GM23248 (cell line): ENCODE measurements at regions not wholly inside any gene's neighbourhood (a gene's known extent, or its start where the extent isn't known, plus 50 kb on each side); places are given as distances from the start of the nearest gene placed in this dataset.

ENCODE experiments used
- DNase-seq: peaks from one replicate; pipeline ENCODE4 v3.0.0-alpha.2; 2015
- H2AFZ ChIP-seq: fragments of 200-600 bp; sonication (generic); 2 replicates; pipeline ENCODE4 v1.6.1; 2016; ENCODE audit warnings: antibody characterized with exemption
- H3F3A ChIP-seq: fragments of 200-600 bp; sonication (generic); 2 replicates; pipeline ENCODE4 v1.6.1; 2016; ENCODE audit warnings: mild to moderate bottlenecking, antibody characterized with exemption, mixed run types; ENCODE audit not compliant: insufficient read depth
- H3K27ac ChIP-seq: fragments of 200-600 bp; sonication (generic); 2 replicates; pipeline ENCODE4 v1.5.1; 2016; ENCODE audit warnings: mild to moderate bottlenecking
- H3K27me3 ChIP-seq: fragments of 200-600 bp; sonication (generic); replicated peaks from 2 replicates; pipeline ENCODE4 v1.6.1; 2016; ENCODE audit warnings: mild to moderate bottlenecking; ENCODE audit not compliant: insufficient read depth
- H3K36me3 ChIP-seq: fragments of 200-600 bp; sonication (generic); 2 replicates; pipeline ENCODE4 v1.6.1; 2016; ENCODE audit warnings: low read depth, mild to moderate bottlenecking
- H3K4me1 ChIP-seq: fragments of 200-600 bp; sonication (generic); 2 replicates; pipeline ENCODE4 v1.6.1; 2016; ENCODE audit warnings: mild to moderate bottlenecking; ENCODE audit not compliant: insufficient read depth
- H3K4me2 ChIP-seq: fragments of 200-600 bp; sonication (generic); one replicate; pipeline ENCODE4 v1.6.1; 2016; ENCODE audit warnings: mild to moderate bottlenecking; ENCODE audit not compliant: unreplicated experiment
- H3K4me3 ChIP-seq: fragments of 200-600 bp; sonication (generic); 2 replicates; pipeline ENCODE4 v1.5.1; 2016; ENCODE audit warnings: mild to moderate bottlenecking
- H3K79me2 ChIP-seq: fragments of 200-600 bp; sonication (generic); 2 replicates; pipeline ENCODE4 v1.6.1; 2016; ENCODE audit warnings: mild to moderate bottlenecking; ENCODE audit not compliant: insufficient read depth
- H3K9ac ChIP-seq: fragments of 200-600 bp; sonication (generic); 2 replicates; pipeline ENCODE4 v1.6.1; 2016; ENCODE audit warnings: mild to moderate bottlenecking
- H3K9me2 ChIP-seq: fragments of 200-600 bp; sonication (generic); 2 replicates; pipeline ENCODE4 v1.6.1; 2016; ENCODE audit warnings: mixed run types, mild to moderate bottlenecking, moderate library complexity; ENCODE audit not compliant: insufficient read depth
- H3K9me3 ChIP-seq: fragments of 200-600 bp; sonication (generic); one replicate; pipeline ENCODE4 v1.6.1; 2017; ENCODE audit warnings: low read depth
- H4K20me1 ChIP-seq: fragments of 200-600 bp; sonication (generic); 2 replicates; pipeline ENCODE4 v1.6.0; 2016; ENCODE audit not compliant: insufficient read depth
- EZH2 ChIP-seq: fragments of 200-600 bp; sonication (generic); IDR thresholded peaks from 2 replicates; pipeline ENCODE4 v1.6.1; 2018; ENCODE audit warnings: antibody characterized with exemption, mild to moderate bottlenecking; ENCODE audit not compliant: insufficient read depth, poor library complexity, severe bottlenecking
- EZH2phosphoT487 ChIP-seq: fragments of 200-600 bp; sonication (generic); IDR thresholded peaks from 2 replicates; pipeline ENCODE4 v1.6.1; 2018; ENCODE audit warnings: antibody characterized with exemption, moderate library complexity, mild to moderate bottlenecking, low read depth; ENCODE audit not compliant: insufficient read depth
- WGBS, 2 experiments: methylation state at CpG; one replicate each; pipeline ENCODE4 v1.1.6; 2015 to 2017; ENCODE audit warnings: low lambda C conversion rate in 2 of 2, low coverage in 1 of 2; ENCODE audit errors: missing lambda C conversion rate in 2 of 2; 5-methylcytosine and 5-hydroxymethylcytosine counted together
- in situ Hi-C: fragments of 300-500 bp; cut with MboI; formaldehyde crosslinking; loops from 2 replicates; pipeline ENCODE4 v1.15.0; 2020

- Histone ChIP-seq H3K9me3 (no peaks in the 10 kb centered on the region), H3K9ac (no peak overlapping the region), H3K27ac (no peak overlapping the region), H3K4me2 (no peak overlapping the region), H3K27me3 (no peaks in the 10 kb centered on the region), H3F3A (no peaks in the 10 kb centered on the region), H3K9me2 (no peaks in the 10 kb centered on the region), H3K36me3 (no peaks in the 10 kb centered on the region), H4K20me1 (no peaks in the 10 kb centered on the region), H3K4me1 (peaks cover 8% of the 10 kb centered on the region), H3K79me2 (no peaks in the 10 kb centered on the region), H2AFZ (no peak overlapping the region), H3K4me3 (no peak overlapping the region)
- in situ Hi-C loops: no loop called here
- DNase-seq: no peak
- TF ChIP-seq EZH2phosphoT487: no peak
- TF ChIP-seq EZH2: no peak
These were observed 225.9 kb upstream of the PMFBP1 start for GRCh38 chr16:72397876-72398275.

DNA sequence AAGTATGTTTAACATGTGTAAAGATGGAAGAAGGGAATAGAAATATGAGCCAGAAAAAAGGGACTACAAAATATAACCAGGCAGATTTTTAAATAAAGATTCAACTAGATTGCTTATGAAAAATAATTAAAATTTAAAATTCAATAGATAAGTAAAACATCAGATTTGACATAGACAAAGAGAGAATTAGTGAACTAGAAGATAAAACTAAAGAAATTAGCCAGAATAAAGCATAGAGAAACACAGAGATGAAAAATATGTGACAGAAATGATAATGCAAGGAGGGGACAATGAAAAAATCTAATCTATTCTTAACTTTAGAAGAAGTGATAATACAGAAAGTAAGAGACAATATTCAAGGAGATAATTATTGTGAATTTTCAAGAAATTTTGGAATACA, 222.6 kb upstream of the PMFBP1 start:
- no peak for TF ChIP-seq EZH2phosphoT487
- no peak for TF ChIP-seq EZH2
- in situ Hi-C loops: no loop called here
- Histone ChIP-seq H2AFZ (no peak overlapping the region), H3K27me3 (no peaks in the 10 kb centered on the region), H3K36me3 (no peaks in the 10 kb centered on the region), H3K27ac (no peak overlapping the region), H3F3A (no peaks in the 10 kb centered on the region), H3K9ac (no peak overlapping the region), H3K9me3 (no peaks in the 10 kb centered on the region), H4K20me1 (no peaks in the 10 kb centered on the region), H3K9me2 (no peaks in the 10 kb centered on the region), H3K4me2 (no peak overlapping the region), H3K4me3 (no peak overlapping the region), H3K79me2 (no peaks in the 10 kb centered on the region), H3K4me1 (no peaks in the 10 kb centered on the region)
- no peak for DNase-seq

GRCh38 chr16:72389791-72390190, 217.8 kb upstream of the PMFBP1 start:
- 94 to 95% methylated on average over 3 of the region's 3 CpGs for WGBS, 2 experiments

DNA sequence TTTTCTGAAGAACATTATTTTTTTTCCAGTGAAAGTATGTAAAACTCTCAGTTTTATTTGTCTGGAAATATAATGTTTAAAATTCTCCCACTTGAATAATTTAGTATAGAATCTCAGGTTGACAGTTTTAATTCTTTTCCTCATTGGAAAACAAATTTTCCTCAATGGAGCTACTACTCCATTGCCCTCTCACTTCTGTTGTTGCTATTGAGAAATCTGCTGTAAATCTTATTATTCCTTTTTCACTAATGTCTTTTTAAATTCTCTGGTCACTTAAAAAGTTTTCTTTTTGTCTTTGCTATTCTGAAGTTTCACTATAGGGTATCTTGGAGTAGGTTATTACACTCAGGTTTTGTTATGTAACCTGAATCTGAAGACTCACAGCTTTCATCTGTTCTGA, 216.1 kb upstream of the PMFBP1 start:
- no peak overlapping the region for H3K4me3 ChIP-seq
- H3K27me3 ChIP-seq: no peaks in the 10 kb centered on the region
- no peaks in the 10 kb centered on the region for H3K9me3 ChIP-seq
- H3K27ac ChIP-seq: no peak overlapping the region
- H3K9ac ChIP-seq: no peak overlapping the region
- no peak for TF ChIP-seq EZH2
- TF ChIP-seq EZH2phosphoT487: no peak
- no peaks in the 10 kb centered on the region for H3K36me3 ChIP-seq
- no peaks in the 10 kb centered on the region for H4K20me1 ChIP-seq
- no peak for DNase-seq
- no peaks in the 10 kb centered on the region for H3F3A ChIP-seq
- H3K9me2 ChIP-seq: no peaks in the 10 kb centered on the region
- H2AFZ ChIP-seq: no peak overlapping the region
- H3K4me2 ChIP-seq: no peak overlapping the region
- no peaks in the 10 kb centered on the region for H3K79me2 ChIP-seq
- H3K4me1 ChIP-seq: no peaks in the 10 kb centered on the region
- in situ Hi-C loops: no loop called here

More at GRCh38 chr16:72389791-72390190, 217.8 kb upstream of the PMFBP1 start:
- TF ChIP-seq EZH2phosphoT487: no peak
- no peak for TF ChIP-seq EZH2
- no peak for DNase-seq
- Histone ChIP-seq H3K9me2 (no peaks in the 10 kb centered on the region), H3K4me1 (no peaks in the 10 kb centered on the region), H3K9ac (no peak overlapping the region), H2AFZ (no peak overlapping the region), H3K4me2 (no peak overlapping the region), H3K27ac (no peak overlapping the region), H3K79me2 (no peaks in the 10 kb centered on the region), H3K4me3 (no peak overlapping the region), H3K27me3 (no peaks in the 10 kb centered on the region), H3K36me3 (no peaks in the 10 kb centered on the region), H3F3A (no peaks in the 10 kb centered on the region), H4K20me1 (no peaks in the 10 kb centered on the region), H3K9me3 (no peaks in the 10 kb centered on the region)
- in situ Hi-C loops: no loop called here

- in situ Hi-C loops: no loop called here
- WGBS, 2 experiments: 93 to 94% methylated on average over 5 of the region's 5 CpGs
These were observed 212.7 kb upstream of the PMFBP1 start for GRCh38 chr16:72384651-72385050.

More at GRCh38 chr16:72384651-72385050, 212.7 kb upstream of the PMFBP1 start:
- no peak overlapping the region for H3K4me3 ChIP-seq
- H3K27me3 ChIP-seq: no peaks in the 10 kb centered on the region
- no peaks in the 10 kb centered on the region for H3K9me3 ChIP-seq
- H3F3A ChIP-seq: no peaks in the 10 kb centered on the region
- no peak overlapping the region for H3K4me2 ChIP-seq
- H3K79me2 ChIP-seq: no peaks in the 10 kb centered on the region
- H3K9me2 ChIP-seq: no peaks in the 10 kb centered on the region
- H2AFZ ChIP-seq: no peak overlapping the region
- no peak overlapping the region for H3K9ac ChIP-seq
- no peak overlapping the region for H3K27ac ChIP-seq
- DNase-seq: no peak
- no peaks in the 10 kb centered on the region for H3K4me1 ChIP-seq
- H4K20me1 ChIP-seq: no peaks in the 10 kb centered on the region
- TF ChIP-seq EZH2: no peak
- no peak for TF ChIP-seq EZH2phosphoT487
- H3K36me3 ChIP-seq: no peaks in the 10 kb centered on the region
